ENCODE measurements at regions not wholly inside any gene's neighbourhood (a gene's known extent, or its start where the extent isn't known, plus 50 kb on each side); places are given as distances from the start of the nearest gene placed in this dataset.
"Not testable (repeated sequence)": the region's sequence is repeated elsewhere in the genome, so short reads cannot be mapped to it uniquely, and the experiment has no call there.

- no peak for DNase-seq
Measured at GRCh38 chr6:14997507-14997906, 248.4 kb upstream of the JARID2 start.

GRCh38 chr6:14999106-14999505 is 246.8 kb upstream of the JARID2 start:
- no peak for DNase-seq

GRCh38 chr6:15001326-15001910 is 244.5 kb upstream of the JARID2 start:
- DNase-seq: no peak

GRCh38 chr6:15008269-15008668 is 237.6 kb upstream of the JARID2 start:
- no peak for DNase-seq

- DNase-seq: no peak
Measured at GRCh38 chr6:15014958-15015357, 230.9 kb upstream of the JARID2 start.

GRCh38 chr6:15016813-15017212 is 229.1 kb upstream of the JARID2 start:
- DNase-seq: no peak

GRCh38 chr6:15017261-15017660 is 228.6 kb upstream of the JARID2 start:
- no peak for DNase-seq

GRCh38 chr6:15017803-15018202 is 228.1 kb upstream of the JARID2 start:
- no peak for DNase-seq

- DNase-seq: no peak
Measured at GRCh38 chr6:15020119-15020770, 225.6 kb upstream of the JARID2 start.

GRCh38 chr6:15021074-15021473 is 224.8 kb upstream of the JARID2 start:
- no peak for DNase-seq

- not testable (repeated sequence) for DNase-seq
Measured at GRCh38 chr6:15023018-15023417, 222.9 kb upstream of the JARID2 start.

- DNase-seq: no peak
Measured at GRCh38 chr6:15023448-15023847, 222.4 kb upstream of the JARID2 start.

GRCh38 chr6:15025446-15025845 is 220.4 kb upstream of the JARID2 start:
- no peak for DNase-seq

- peak; percentile 66 for DNase-seq
Measured at GRCh38 chr6:15026832-15027231, 219.0 kb upstream of the JARID2 start.

- DNase-seq: no peak
Measured at GRCh38 chr6:15027472-15027871, 218.4 kb upstream of the JARID2 start.

GRCh38 chr6:15032015-15032414 is 213.9 kb upstream of the JARID2 start:
- no peak for DNase-seq

GRCh38 chr6:15033850-15034203 is 212.0 kb upstream of the JARID2 start:
- DNase-seq: no peak

- DNase-seq: peak; percentile 83
Measured at GRCh38 chr6:15036690-15037245, 209.1 kb upstream of the JARID2 start.

GRCh38 chr6:15037253-15037652 is 208.6 kb upstream of the JARID2 start:
- no peak for DNase-seq

GRCh38 chr6:15038013-15038791 is 207.7 kb upstream of the JARID2 start:
- no peak for DNase-seq

- no peak for DNase-seq
Measured at GRCh38 chr6:15039136-15039535, 206.7 kb upstream of the JARID2 start.

GRCh38 chr6:15042938-15043337 is 202.9 kb upstream of the JARID2 start:
- no peak for DNase-seq
